ENCODE measurements at regions not wholly inside any gene's neighbourhood (a gene's known extent, or its start where the extent isn't known, plus 50 kb on each side); places are given as distances from the start of the nearest gene placed in this dataset.

DNA sequence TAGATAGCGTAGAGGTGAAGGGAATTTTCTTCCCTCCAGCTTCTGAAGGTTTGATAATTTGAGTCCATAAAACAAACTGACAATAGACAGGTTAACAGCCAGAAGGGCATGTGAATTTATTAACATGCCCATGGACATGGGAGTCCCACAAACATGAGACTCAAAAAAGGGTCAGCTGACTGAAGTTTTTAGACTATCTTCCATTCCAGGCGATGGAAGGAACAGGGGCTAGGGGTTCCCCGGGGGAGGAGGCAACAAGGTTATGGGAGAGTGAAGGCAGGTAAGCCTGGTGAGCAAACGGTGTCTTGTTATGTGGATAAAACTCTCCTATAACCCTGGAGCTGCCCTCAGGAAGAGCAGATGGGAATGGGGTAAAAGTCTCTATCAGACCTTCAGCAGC, 81.5 kb upstream of the SORBS2 start:
- DNase-seq (ENCODE audit: low spot score) = no peak

DNA sequence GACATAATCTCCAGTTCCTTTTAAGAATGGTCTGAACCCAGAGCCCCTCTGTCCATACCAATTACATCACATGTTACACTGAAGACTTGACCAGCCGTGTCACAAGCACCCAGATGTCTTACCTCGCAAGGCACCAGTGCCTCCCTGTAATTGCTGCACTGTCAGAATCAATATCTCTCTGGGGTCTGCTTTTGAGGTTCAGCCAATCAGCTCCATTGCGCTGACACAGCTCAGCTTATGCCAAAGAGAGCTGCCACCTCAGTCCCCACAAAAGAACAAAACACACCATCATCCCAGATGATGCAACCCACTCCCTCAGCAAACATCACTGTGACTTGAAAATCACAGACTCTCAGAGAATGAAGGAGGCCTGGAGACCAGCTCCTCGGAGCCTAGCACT, 82.5 kb upstream of the SORBS2 start:
- DNase-seq (ENCODE audit: low spot score) = no peak

DNA sequence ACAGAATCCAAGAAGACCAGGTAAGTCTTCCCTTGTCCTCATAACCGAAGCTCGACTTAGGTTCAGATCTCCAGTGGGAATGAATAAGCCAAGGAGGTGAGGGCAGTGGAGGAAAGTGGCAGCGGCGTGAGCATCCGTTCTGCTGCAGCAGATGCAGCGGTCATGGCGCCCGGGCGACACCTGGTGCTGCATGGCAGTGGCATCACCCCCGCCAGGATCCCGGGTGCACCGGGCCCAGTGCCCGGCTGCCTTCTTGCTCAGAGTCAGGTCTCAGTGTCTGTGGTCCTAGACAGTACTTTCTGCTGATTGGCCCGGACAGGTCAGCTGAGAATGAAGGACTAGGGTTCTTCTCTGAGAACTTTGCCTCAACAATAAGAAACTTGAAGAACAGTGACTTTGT, 83.4 kb upstream of the SORBS2 start:
- no peak for DNase-seq (ENCODE audit: low spot score)

DNA sequence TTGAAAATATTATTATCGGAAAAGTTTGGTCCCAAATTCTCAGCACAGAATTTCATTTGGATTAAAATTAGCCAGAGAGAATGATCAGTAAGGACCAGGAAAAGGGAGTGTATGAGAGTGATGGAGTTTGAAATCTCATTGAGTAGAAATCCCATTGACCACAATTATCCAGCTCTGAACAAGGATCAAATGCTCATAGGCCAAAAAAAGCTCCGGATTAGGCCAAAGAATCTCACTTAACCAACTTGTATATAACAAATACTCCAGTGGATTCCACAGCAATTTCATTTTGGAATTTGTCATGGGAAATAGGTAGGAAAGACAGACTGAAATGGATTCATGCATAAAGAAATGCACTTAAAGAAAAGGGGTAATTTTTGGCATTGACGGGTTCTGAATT, 83.9 kb upstream of the SORBS2 start:
- no peak for DNase-seq (ENCODE audit: low spot score)

DNA sequence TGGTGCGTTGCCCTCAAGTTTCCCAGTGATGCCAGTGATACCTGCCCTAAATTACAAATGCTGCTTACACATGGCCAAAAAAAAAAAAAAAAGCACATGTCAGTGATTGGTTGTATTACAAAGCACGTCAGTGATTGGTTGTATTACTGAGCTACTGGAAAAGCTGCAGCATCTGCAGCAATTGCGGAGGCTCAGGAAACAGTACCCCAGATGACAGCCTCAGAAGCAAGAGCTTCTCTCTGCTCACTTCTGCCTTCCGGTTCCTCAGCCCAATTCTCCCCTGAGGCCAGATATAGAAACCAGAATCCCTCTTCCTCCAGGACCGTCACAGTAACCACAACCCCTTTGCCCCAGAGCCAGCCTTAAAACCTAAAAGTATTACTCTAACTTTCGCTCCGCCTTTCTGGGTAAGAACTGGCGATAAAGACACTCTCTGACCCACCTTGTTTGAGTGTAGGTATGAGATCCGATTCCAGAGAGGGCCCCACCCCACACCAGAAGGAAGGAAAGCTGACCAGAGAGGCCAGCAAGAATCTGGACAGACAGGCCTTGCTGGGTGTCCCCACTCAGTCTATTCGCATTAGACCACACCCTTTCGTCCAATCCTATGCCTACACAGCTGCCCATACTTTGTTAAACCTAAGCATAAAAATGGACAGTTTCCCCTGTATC, 85.0 kb upstream of the SORBS2 start:
- DNase-seq (ENCODE audit: low spot score) = no peak

DNA sequence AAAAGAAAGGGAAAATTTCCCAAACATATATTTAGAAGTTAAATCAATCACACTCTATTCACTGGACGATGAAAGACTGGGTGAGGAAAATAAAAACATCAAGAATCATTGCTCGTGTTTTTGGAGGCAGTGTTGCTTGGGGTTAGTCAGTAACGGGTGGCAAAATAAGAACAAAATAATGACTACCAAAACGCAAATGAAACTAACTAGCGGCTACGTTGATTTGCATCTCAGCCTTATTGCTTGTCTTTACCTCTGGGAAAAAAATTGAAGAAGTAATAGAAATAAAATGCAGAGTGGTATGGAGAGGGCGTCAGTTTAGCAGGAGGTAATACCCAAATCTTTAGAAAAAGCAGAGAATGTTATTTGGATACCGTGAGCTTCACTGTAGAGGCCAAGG, 86.4 kb upstream of the SORBS2 start:
- DNase-seq (ENCODE audit: low spot score) = no peak

DNA sequence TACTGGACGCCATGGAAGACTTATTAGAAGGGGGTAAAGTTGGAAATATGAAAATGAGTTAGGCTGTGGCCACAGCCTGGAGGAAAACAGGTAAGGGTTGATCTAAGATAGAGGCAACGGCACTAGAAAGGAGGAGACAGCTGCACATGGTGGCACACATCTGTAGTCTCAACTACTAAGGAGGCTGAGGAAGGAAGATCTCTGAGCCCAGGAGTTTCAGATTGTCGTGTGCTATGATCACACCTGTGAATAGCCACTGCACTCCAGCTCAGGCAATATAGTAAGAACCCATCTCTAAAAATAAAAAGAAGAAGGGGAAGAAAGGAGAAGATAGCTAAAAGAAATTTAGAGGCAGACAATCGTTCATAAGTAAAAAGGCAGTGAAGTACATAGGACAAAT, 87.8 kb upstream of the SORBS2 start:
- DNase-seq (ENCODE audit: low spot score) = no peak

DNA sequence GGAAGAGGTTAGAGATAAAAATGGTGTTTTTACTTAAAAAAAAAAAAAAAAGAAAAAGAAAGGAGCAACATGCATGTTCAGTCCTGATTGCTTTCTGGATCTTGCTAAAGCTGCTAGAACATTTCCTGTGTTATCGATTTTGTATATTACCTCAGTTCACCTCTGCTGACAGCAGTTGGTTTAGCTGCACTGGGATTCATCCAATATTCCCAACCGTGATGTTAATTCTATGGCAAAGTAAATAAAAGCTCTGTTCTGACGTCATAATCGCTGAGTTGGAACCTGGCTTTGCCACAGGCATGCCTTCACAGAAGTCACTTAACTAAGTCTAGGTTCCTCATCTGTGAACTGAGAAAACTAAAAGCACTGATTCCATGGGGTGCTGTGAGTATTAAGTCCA, 90.7 kb upstream of the SORBS2 start:
- DNase-seq (ENCODE audit: low spot score) = no peak

DNA sequence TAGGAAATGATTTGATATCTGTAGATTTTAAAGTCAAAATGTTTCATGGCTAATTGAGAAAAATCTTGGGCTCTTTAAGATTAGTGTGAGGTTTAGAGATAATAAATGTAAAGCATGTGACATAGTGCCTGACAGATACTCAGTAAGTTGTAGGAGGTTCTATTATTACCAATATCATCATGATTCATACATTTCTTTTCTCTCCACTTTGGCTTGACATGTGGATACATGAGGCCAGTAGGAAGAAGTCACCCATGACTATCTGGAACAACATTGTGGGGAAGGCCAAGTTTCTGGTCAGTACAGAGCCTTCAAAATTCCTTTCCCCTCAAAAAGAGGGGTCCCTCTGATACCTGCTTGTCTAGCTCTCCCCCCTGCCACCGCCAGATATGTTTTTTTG, 91.2 kb upstream of the SORBS2 start:
- no peak for DNase-seq (ENCODE audit: low spot score)

DNA sequence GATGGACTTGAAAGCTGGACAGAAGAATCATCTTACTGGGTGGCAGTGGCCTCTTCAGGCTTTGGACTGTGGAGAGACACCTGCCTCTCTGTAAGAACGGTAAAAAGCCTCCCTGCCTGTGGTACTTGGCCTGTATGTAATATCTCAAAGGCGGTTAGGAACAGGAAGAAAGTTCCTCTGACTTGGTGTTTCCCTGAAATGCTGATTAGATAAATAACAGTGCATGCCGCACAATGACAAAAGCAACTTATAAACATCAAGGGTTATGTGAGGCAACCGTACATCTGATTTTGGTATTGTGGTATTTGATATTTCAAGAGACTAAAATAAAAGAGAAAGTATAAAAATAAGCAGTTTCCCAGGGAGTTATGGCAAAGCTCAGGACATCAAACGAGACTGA, 92.4 kb upstream of the SORBS2 start:
- no peak for DNase-seq (ENCODE audit: low spot score)

DNA sequence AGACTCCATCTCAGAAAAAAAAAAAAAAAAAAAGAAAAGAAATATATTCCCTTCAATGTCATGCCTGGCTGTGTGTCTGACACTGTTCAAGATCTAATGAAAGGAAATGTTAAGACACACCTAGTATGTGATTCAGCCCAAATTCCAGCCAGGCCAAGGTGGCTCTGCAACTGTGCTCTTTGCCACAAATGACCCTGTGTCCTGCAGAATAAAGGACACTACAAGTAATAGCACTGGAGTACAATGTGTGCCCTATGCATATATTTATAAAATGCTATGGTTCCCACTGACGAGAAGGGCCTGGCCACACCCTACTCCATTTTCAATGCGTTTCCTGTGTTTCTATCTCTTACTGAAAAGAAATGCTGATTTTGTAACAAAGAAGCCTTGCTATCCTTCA, 98.0 kb upstream of the SORBS2 start:
- no peak for DNase-seq (ENCODE audit: low spot score)

DNA sequence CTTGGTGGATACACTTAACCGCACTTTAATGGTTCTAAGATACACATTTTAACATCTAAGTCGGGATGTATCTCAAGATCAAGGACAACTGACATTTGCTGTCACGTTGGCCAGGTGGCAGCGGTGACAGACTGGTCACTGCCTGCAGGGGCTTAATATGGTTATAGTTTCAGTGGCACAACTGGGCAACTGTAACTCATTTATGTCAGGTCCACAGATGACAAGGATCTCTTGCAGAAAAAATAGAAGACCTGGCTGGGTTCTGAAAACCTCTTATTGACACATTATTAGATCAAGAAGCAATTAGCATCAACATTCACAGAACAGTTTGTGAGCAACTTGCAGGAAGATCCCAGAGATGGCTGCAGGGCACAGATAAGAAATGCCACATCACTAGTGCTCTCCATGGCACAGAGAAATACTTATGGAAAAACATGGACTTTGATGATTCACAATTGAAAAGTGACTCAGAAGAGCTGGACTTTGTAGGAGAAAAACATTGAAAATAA, 99.6 kb upstream of the SORBS2 start:
- no peak for DNase-seq (ENCODE audit: low spot score)

DNA sequence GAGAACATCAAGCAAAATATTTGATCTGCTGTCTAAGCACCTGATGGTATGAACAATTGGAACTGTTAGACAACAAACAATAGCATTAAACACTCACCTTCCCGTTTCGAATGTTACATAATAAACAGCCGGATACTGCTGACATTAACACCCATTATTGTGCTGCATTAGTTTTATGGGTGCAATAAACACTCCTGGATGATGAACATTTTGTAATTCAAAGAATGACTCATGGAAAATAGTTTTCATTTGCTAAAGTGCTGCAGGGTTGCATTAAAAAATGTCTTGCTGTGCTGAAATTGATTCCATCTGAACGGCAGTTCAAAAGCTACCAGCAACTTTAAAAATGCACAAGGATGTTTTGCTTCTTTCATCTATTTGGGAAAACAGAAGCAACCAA, 100.8 kb upstream of the SORBS2 start:
- DNase-seq (ENCODE audit: low spot score) = no peak

DNA sequence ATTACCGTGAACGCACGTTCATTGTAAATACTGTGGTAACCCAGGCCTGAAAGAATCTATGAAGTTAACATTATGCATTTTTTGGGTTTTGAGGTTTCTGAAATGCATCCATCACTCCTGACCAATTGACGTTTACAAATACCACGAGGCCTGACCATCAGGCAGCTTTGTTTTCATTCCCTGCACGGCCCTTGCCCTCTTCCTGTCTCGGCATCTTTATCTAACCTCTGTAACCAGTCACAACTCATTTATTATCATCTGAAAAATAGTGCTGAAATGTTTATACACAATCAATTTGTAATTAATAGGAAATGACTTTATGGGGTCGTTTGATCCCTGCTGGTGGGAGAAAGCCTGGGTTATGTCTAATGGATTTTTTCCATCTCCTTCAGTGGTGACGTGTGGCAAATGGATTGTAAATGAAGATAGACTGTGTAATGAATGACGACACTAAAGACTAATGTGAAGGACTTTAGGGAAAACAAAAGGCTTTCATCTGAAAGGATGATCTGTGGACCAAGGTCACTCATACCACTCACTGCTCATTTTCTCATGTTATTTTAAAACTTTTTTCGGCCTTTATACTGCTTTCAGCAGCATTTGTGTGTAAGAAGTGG, 102.7 kb upstream of the SORBS2 start:
- peak; percentile 59 for DNase-seq (ENCODE audit: low spot score)

DNA sequence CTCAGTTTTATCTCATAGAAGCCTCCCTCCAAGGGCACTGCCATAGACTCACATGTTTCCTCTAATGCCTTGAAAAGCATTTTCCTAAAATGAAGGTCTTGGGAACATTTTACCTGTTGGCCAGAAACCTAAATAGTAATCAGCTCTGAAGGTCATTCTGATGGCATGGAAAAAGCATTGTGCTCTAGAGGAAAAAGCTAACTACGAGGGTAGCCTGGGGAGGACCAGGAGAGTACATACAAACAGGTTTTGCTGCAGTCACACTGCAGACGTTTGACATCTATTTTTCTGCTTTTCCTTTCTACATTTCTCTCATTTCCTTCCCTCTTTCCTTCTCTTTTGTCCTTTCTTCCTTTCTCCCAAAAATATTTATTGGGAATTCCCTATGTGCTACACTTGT, 103.3 kb upstream of the SORBS2 start:
- no peak for DNase-seq (ENCODE audit: low spot score)

DNA sequence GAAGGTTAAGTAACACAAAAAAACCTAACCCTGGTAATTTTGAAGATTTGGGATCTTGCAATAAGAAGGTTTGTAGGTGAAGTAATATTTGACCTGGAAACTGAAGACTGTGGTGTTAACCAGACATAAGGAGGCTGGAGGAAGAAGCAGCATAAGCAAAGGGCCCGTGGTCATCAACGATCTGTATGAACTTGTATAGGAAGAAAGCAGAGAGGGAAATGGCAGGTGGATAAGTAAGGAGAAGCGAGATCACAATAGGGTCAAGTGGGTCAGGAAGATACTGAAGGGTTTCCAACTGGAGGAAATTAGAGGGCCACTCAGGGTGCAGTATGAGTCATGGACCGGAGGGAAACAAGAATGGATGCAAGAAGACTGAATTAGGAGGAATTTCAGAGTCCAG, 103.8 kb upstream of the SORBS2 start:
- no peak for DNase-seq (ENCODE audit: low spot score)

DNA sequence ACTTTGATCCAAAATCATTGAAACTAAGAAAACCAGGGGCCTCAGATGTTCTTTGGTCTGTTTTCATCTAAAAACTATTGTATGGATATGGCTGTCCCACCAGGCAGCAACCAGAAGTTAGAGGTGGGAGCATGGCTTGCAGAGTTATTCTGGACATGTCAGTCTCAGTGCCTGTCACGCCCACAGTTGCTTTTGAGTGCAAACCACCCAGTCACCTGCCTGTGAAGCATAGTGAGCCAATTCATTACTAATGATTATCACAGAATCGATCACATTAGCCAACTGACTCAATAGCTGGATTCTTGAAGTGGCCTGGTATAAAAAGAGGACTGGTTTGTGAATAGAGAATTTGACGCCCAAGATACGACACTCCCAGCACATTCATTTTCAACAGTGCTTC, 104.2 kb upstream of the SORBS2 start:
- no peak for DNase-seq (ENCODE audit: low spot score)

DNA sequence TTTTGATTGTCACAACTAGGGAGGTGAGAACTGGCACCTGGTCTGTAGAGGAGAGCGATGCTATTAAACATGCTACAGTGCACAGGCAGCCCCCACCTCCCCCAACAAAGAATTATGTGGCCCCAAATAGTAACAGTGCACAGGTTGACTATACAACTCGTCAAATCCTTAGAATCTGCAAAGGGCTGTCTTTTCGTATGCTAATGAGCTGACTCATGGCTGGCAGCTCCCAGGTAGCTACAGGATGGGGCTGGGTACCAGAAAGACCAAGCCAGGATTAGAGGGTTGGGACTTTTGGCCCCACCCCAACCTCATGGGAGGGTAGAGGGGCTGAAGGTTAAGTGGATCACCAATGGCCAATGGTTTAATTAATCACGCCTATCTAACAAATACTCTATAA, 104.7 kb upstream of the SORBS2 start:
- DNase-seq (ENCODE audit: low spot score) = no peak

DNA sequence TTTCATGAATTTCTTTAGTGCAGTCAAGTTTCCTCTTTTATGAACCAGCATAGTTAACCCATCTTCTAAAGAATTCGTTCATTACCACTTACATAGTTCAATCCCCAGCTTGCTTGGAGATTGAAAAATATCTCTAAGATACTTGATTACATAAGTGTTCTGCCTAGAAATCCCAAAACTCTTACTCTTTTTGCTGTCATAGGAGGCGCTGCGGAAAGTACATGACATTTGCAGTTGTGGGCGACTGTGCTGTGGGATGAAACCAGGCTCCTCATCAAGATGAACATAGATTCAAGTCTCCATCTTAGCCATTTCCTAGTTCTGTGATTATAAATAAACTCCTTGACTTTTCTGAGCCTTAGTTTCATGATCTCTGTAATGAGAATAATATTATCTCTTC, 107.1 kb upstream of the SORBS2 start:
- DNase-seq (ENCODE audit: low spot score) = no peak

DNA sequence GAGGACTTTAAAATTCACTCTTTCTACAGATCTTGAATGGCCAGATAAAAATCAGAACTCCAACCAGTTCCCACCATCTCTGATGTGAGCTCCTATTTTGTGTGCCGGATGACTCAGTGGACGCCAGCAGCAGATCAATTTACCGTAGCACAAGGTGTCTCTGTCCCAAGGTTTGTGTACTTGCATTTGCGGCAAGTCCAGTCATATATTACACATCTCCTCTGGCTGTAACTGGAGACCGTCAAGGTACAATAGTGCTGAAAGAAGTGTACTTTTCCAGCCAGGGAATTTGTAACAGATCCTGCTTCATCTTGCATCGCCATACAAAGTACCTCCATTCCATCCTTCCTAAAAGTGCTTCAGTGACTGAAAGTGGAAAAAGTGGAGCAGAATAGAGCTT, 108.2 kb upstream of the SORBS2 start:
- no peak for DNase-seq (ENCODE audit: low spot score)

DNA sequence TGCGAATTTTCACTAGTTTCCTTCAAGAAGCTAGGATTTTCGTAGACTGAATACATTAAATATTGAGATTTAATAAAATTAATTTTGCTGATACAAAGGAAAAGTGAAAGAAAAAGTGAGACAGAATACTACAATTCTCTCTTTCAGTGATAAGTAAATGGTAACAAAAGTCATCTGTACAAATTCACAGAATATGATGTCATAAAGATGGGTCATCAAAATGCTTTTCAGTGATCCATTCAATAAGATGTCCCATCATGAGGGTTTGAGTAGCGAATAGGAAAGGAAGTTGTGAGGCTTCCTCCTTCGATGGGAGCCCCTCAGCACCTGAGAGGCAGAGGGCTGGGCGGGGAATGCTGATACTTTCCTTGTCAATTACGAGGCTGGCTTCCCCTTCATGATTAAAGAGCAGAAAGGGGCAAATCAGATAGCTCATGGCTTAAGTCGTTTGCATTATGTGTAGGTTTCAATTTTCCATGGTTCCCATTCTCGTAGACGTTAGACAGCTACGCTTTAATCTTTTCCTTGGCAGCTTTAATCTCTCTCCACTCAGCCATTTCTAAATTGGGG, 108.8 kb upstream of the SORBS2 start:
- DNase-seq (ENCODE audit: low spot score) = no peak

DNA sequence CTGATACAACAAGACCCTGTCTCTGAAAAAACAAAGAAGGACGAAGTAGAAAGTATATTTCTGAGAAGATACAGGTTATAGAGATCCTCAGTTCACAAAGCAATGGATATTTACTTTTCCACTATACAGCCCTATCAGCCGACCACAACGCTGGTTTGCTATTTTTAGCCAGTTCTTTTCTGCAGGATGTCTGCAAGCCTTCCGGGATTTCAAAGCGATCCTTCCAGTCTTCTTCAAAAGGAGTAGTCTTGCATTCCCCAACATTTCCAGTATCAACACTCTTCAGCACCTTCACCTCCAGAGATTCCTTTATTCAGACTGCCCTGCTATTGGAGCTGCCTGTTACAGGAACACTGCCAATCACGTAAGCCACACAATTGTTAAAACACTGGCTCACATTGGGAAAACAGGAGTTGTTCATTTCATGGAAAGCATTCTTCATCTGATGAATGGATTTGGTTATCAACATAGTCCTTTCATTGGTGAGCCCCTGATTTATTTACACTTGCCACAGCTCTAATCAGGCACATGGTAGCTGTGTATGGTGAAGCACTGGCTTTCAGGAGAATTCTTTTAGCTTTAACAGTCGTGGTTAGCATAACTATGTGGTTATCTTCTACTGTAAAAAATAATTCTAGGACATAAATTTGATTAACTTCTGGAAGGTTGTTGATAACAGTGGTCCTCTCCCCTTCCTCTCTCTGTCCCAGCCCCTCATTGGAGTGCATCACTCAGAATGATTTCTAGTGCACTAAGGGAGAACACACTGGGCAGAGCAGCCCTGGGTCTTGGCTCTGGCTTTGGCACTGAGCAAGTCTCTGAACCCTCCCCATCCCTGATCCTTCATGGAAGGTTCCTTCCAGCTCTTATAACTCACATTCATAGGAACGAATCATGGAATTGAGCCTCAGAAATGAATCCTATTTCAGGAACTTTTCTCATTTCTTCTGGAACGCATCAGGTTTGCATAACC, 109.9 kb upstream of the SORBS2 start:
- no peak for DNase-seq (ENCODE audit: low spot score)

Data from AG08396 (cell line).